Testis (tissue), 2 donors: ENCODE measurements at regions not wholly inside any gene's neighbourhood (a gene's known extent, or its start where the extent isn't known, plus 50 kb on each side); places are given as distances from the start of the nearest gene placed in this dataset.
"Not testable (repeated sequence)": the region's sequence is repeated elsewhere in the genome, so short reads cannot be mapped to it uniquely, and the experiment has no call there.

ENCODE experiments used
- DNase-seq: peaks from one replicate; pipeline ENCODE4 v3.0.0-alpha.2; 2019
- H3K27ac ChIP-seq, 2 donors: fragments of 200-600 bp; sonication (generic); one replicate each; pipeline ENCODE4 v1.5.1; 2019
- H3K27me3 ChIP-seq: fragments of 200-600 bp; sonication (generic); one replicate; pipeline ENCODE4 v1.5.1; 2019
- H3K36me3 ChIP-seq: fragments of 200-600 bp; sonication (generic); one replicate; pipeline ENCODE4 v1.5.1; 2017; ENCODE audit warnings: low read depth; ENCODE audit errors: missing control alignments
- H3K4me1 ChIP-seq: fragments of 200-600 bp; sonication (generic); one replicate; pipeline ENCODE4 v1.5.1; 2019
- H3K4me3 ChIP-seq, 2 donors: fragments of 200-600 bp; sonication (generic); one replicate each; pipeline ENCODE4 v1.5.1; 2017 to 2019
- H3K9me3 ChIP-seq: fragments of 200-600 bp; sonication (generic); one replicate; pipeline ENCODE4 v1.5.1; 2017
- CTCF ChIP-seq, 3 experiments: fragments of 450-650 bp in 2 of 3; fragments of 200-600 bp in 1 of 3; sonication (generic) in 1 of 3; IDR thresholded peaks; one replicate each; pipeline ENCODE4 v1.5.1; 2016 to 2019; ENCODE audit warnings: antibody characterized with exemption in 3 of 3, mild to moderate bottlenecking in 2 of 3, moderate library complexity in 1 of 3
- POLR2A ChIP-seq: fragments of 450-650 bp; IDR thresholded peaks from one replicate; pipeline ENCODE4 v1.6.1; 2017; ENCODE audit warnings: antibody characterized with exemption, mild to moderate bottlenecking, moderate library complexity
- WGBS, 2 donors: methylation state at CpG; one replicate each; pipeline ENCODE4 v1.1.5; 2018; 5-methylcytosine and 5-hydroxymethylcytosine counted together
- intact Hi-C: fragments of 100-400 bp; cut with DNase I; formaldehyde crosslinking; loops from one replicate; pipeline ENCODE4 v1.15.1; 2023; ENCODE audit warnings: low total_unique reads

GRCh38 chr6:27720607-27721580 is 191.3 kb downstream of the OR2B2 start:
- Histone ChIP-seq H3K36me3 (no peaks in the 10 kb centered on the region), H3K4me1 (no peaks in the 10 kb centered on the region), H3K27me3 (no peaks in the 10 kb centered on the region), H3K27ac (no peak overlapping the region), H3K9me3 (no peaks in the 10 kb centered on the region), H3K4me3 (no peak overlapping the region)
- no peak for TF ChIP-seq CTCF (IDR thresholded peaks at IDR 0.05)
- no peak for TF ChIP-seq POLR2A
- DNase-seq, result peak; percentile 25
- intact Hi-C loops, result no loop called here
- WGBS, 2 donors, result 28 to 50% methylated on average over 19 of the region's 19 CpGs

GRCh38 chr6:27719039-27719438 is 193.2 kb downstream of the OR2B2 start:
- WGBS, 2 donors, result 80 to 82% methylated on average over 8 of the region's 8 CpGs
- H3K27me3 ChIP-seq, H3K9me3 ChIP-seq, DNase-seq, H3K36me3 ChIP-seq, H3K4me1 ChIP-seq, H3K27ac ChIP-seq, H3K4me3 ChIP-seq, intact Hi-C loops: not testable (repeated sequence)

GRCh38 chr6:27706431-27706830 is 205.8 kb downstream of the OR2B2 start:
- Histone ChIP-seq H3K4me3 (no peak overlapping the region), H3K36me3 (no peaks in the 10 kb centered on the region), H3K27ac (no peak overlapping the region), H3K27me3 (no peaks in the 10 kb centered on the region), H3K4me1 (no peaks in the 10 kb centered on the region), H3K9me3 (no peaks in the 10 kb centered on the region)
- intact Hi-C loops, result no loop called here
- 71 to 83% methylated on average over 3 of the region's 3 CpGs for WGBS, 2 donors
- no peak for DNase-seq
- TF ChIP-seq POLR2A, result no peak
- no peak for TF ChIP-seq CTCF (IDR thresholded peaks at IDR 0.05)

- Histone ChIP-seq H3K4me3 (no peak overlapping the region), H3K27me3 (no peaks in the 10 kb centered on the region), H3K4me1 (no peaks in the 10 kb centered on the region), H3K36me3 (no peaks in the 10 kb centered on the region), H3K9me3 (no peaks in the 10 kb centered on the region), H3K27ac (no peak overlapping the region)
- intact Hi-C loops, result no loop called here
- TF ChIP-seq CTCF (IDR thresholded peaks at IDR 0.05) (no peak), POLR2A (no peak)
- WGBS, 2 donors, result 93 to 96% methylated on average over 6 of the region's 6 CpGs
- no peak for DNase-seq
These were observed 211.9 kb downstream of the OR2B2 start for GRCh38 chr6:27700337-27700736.

- intact Hi-C loops, result no loop called here
- Histone ChIP-seq H3K36me3 (no peaks in the 10 kb centered on the region), H3K27ac (no peak overlapping the region), H3K4me3 (peak overlapping the region; percentile 46 to 60), H3K9me3 (no peaks in the 10 kb centered on the region), H3K27me3 (no peaks in the 10 kb centered on the region), H3K4me1 (no peaks in the 10 kb centered on the region)
- WGBS, 2 donors, result 31 to 34% methylated on average over 7 of the region's 7 CpGs
- TF ChIP-seq CTCF (IDR thresholded peaks at IDR 0.05) (no peak), POLR2A (no peak)
- no peak for DNase-seq
These were observed 217.7 kb downstream of the OR2B2 start for GRCh38 chr6:27694547-27694874.
